Prostate gland (tissue), 2 donors: ENCODE measurements at regions not wholly inside any gene's neighbourhood (a gene's known extent, or its start where the extent isn't known, plus 50 kb on each side); places are given as distances from the start of the nearest gene placed in this dataset.

Experiments
- CTCF ChIP-seq, 4 experiments: fragments of 200-600 bp in 2 of 4; fragments of 450-650 bp in 2 of 4; sonication (generic) in 2 of 4; IDR thresholded peaks; 1 replicate in 3 of 4; 2 replicates in 1 of 4; pipeline ENCODE4 v1.5.1; 2016 to 2019; ENCODE audit warnings: antibody characterized with exemption in 4 of 4, mild to moderate bottlenecking in 2 of 4, moderate library complexity in 2 of 4
- POLR2A ChIP-seq: fragments of 450-650 bp; IDR thresholded peaks from one replicate; pipeline ENCODE4 v1.6.1; 2016; ENCODE audit warnings: antibody characterized with exemption, mild to moderate bottlenecking

GRCh38 chr14:87067591-87067990 is 925.4 kb downstream of the GALC start:
- TF ChIP-seq POLR2A (no peak), CTCF (IDR thresholded peaks at IDR 0.05) (no peak)
